Prostate gland (tissue), 2 donors: ENCODE measurements at regions not wholly inside any gene's neighbourhood (a gene's known extent, or its start where the extent isn't known, plus 50 kb on each side); places are given as distances from the start of the nearest gene placed in this dataset.
A peak's percentile ranks its signal among the peaks of the same experiment; 100 is the strongest.
"Not testable (repeated sequence)": the region's sequence is repeated elsewhere in the genome, so short reads cannot be mapped to it uniquely, and the experiment has no call there.

Experiments used
- DNase-seq: peaks from one replicate; pipeline ENCODE4 v3.0.0-alpha.2; 2019; ENCODE audit warnings: low spot score
- H3K27ac ChIP-seq, 2 donors: fragments of 200-600 bp; sonication (generic); 2 replicates each; pipeline ENCODE4 v1.5.1; 2017 to 2019
- H3K27me3 ChIP-seq: fragments of 200-600 bp; sonication (generic); replicated peaks from 2 replicates; pipeline ENCODE4 v1.5.1; 2019; ENCODE audit not compliant: insufficient read depth
- H3K36me3 ChIP-seq, 2 donors: fragments of 200-600 bp; sonication (generic); 1 replicate in 1 of 2; 2 replicates in 1 of 2; pipeline versions ENCODE4 v1.5.1 to v1.8.1; 2017 to 2019
- H3K4me1 ChIP-seq: fragments of 200-600 bp; sonication (generic); replicated peaks from 2 replicates; pipeline ENCODE4 v1.5.1; 2019
- H3K4me3 ChIP-seq, 2 donors: fragments of 200-600 bp; sonication (generic); 2 replicates each; pipeline ENCODE4 v1.5.1; 2017 to 2019
- H3K9me3 ChIP-seq: fragments of 200-600 bp; sonication (generic); 2 replicates; pipeline ENCODE4 v1.5.1; 2017
- CTCF ChIP-seq, 4 experiments: fragments of 200-600 bp in 2 of 4; fragments of 450-650 bp in 2 of 4; sonication (generic) in 2 of 4; IDR thresholded peaks; 1 replicate in 3 of 4; 2 replicates in 1 of 4; pipeline ENCODE4 v1.5.1; 2016 to 2019; ENCODE audit warnings: antibody characterized with exemption in 4 of 4, mild to moderate bottlenecking in 2 of 4, moderate library complexity in 2 of 4
- POLR2A ChIP-seq: fragments of 450-650 bp; IDR thresholded peaks from one replicate; pipeline ENCODE4 v1.6.1; 2016; ENCODE audit warnings: antibody characterized with exemption, mild to moderate bottlenecking
- POLR2AphosphoS5 ChIP-seq: sonication (generic); formaldehyde crosslinking; IDR thresholded peaks from one replicate; pipeline ENCODE4 v1.6.1; 2017; ENCODE audit warnings: antibody characterized with exemption
- WGBS: methylation state at CpG from one replicate; pipeline ENCODE4 v1.1.5; 2018; 5-methylcytosine and 5-hydroxymethylcytosine counted together
- intact Hi-C: fragments of 100-400 bp; cut with DNase I; formaldehyde crosslinking; loops from one replicate; pipeline ENCODE4 v1.14.2; 2022

- DNase-seq = no peak
- 88% methylated on average over 2 of the region's 2 CpGs for WGBS
These were observed 749.7 kb upstream of the ARPP21 start for GRCh38 chr3:34889641-34890040.

GRCh38 chr3:34890247-34890646 is 749.1 kb upstream of the ARPP21 start:
- no peaks in the 10 kb centered on the region for H3K36me3 ChIP-seq
- WGBS = 37% methylated on average over 1 of the region's 1 CpG
- intact Hi-C loops = no loop called here
- TF ChIP-seq POLR2AphosphoS5 (peak; percentile 80), CTCF (IDR thresholded peaks at IDR 0.05) (no peak), POLR2A (no peak)
- H3K27me3 ChIP-seq = no peaks in the 10 kb centered on the region
- no peaks in the 10 kb centered on the region for H3K4me1 ChIP-seq
- H3K9me3 ChIP-seq = no peaks in the 10 kb centered on the region
- peak; percentile 35 for DNase-seq
- no peak overlapping the region for H3K4me3 ChIP-seq
- H3K27ac ChIP-seq = peak overlapping the region in 1 of 2 donors; percentile 62

More at GRCh38 chr3:34889641-34890040, 749.7 kb upstream of the ARPP21 start:
- peak overlapping the region in 1 of 2 donors; percentile 62 for H3K27ac ChIP-seq
- H3K27me3 ChIP-seq = no peaks in the 10 kb centered on the region
- no peaks in the 10 kb centered on the region for H3K9me3 ChIP-seq
- intact Hi-C loops = no loop called here
- no peak for TF ChIP-seq CTCF (IDR thresholded peaks at IDR 0.05)
- TF ChIP-seq POLR2AphosphoS5 = no peak
- TF ChIP-seq POLR2A = no peak
- H3K4me1 ChIP-seq = no peaks in the 10 kb centered on the region
- no peak overlapping the region for H3K4me3 ChIP-seq
- H3K36me3 ChIP-seq = no peaks in the 10 kb centered on the region

GRCh38 chr3:34891941-34892340 is 747.4 kb upstream of the ARPP21 start:
- intact Hi-C loops = no loop called here
- H3K27me3 ChIP-seq = no peaks in the 10 kb centered on the region
- 88% methylated on average over 3 of the region's 3 CpGs for WGBS
- H3K27ac ChIP-seq = no peak overlapping the region
- no peak overlapping the region for H3K4me3 ChIP-seq
- no peaks in the 10 kb centered on the region for H3K9me3 ChIP-seq
- no peaks in the 10 kb centered on the region for H3K4me1 ChIP-seq
- no peaks in the 10 kb centered on the region for H3K36me3 ChIP-seq
- TF ChIP-seq POLR2A (no peak), CTCF (IDR thresholded peaks at IDR 0.05) (no peak), POLR2AphosphoS5 (no peak)
- no peak for DNase-seq

- DNase-seq = no peak
- H3K36me3 ChIP-seq = no peaks in the 10 kb centered on the region
- H3K4me3 ChIP-seq = no peak overlapping the region
- no peak overlapping the region for H3K27ac ChIP-seq
- H3K9me3 ChIP-seq = no peaks in the 10 kb centered on the region
- 83% methylated on average over 1 of the region's 1 CpG for WGBS
- no peaks in the 10 kb centered on the region for H3K4me1 ChIP-seq
- TF ChIP-seq POLR2A (no peak), POLR2AphosphoS5 (no peak)
- intact Hi-C loops = no loop called here
- no peaks in the 10 kb centered on the region for H3K27me3 ChIP-seq
These were observed 743.5 kb upstream of the ARPP21 start for GRCh38 chr3:34895841-34896240.

GRCh38 chr3:34909679-34910078 is 729.6 kb upstream of the ARPP21 start:
- H3K27ac ChIP-seq, H3K4me3 ChIP-seq, H3K27me3 ChIP-seq, H3K9me3 ChIP-seq, H3K36me3 ChIP-seq, DNase-seq, H3K4me1 ChIP-seq, intact Hi-C loops: not testable (repeated sequence)
- WGBS = 92% methylated on average over 4 of the region's 4 CpGs

- H3K4me3 ChIP-seq = no peak overlapping the region
- H3K27me3 ChIP-seq = no peaks in the 10 kb centered on the region
- no peaks in the 10 kb centered on the region for H3K9me3 ChIP-seq
- TF ChIP-seq CTCF (IDR thresholded peaks at IDR 0.05) (no peak), POLR2AphosphoS5 (no peak), POLR2A (no peak)
- intact Hi-C loops = no loop called here
- no peak overlapping the region for H3K27ac ChIP-seq
- no peak for DNase-seq
- H3K36me3 ChIP-seq = no peaks in the 10 kb centered on the region
- no peaks in the 10 kb centered on the region for H3K4me1 ChIP-seq
These were observed 720.3 kb upstream of the ARPP21 start for GRCh38 chr3:34919025-34919424.
